ENCODE measurements at regions not wholly inside any gene's neighbourhood (a gene's known extent, or its start where the extent isn't known, plus 50 kb on each side); places are given as distances from the start of the nearest gene placed in this dataset.

GRCh38 chr13:80235166-80235966 lies 105.6 kb downstream of the SPRY2 start:
- no peak for TF ChIP-seq ZFX (IDR thresholded peaks at IDR 0.05)
- no peak for TF ChIP-seq CTCF (conservative IDR thresholded peaks at IDR 0.05)
- no peak overlapping the region for H3K27ac ChIP-seq

- TF ChIP-seq ZFX (IDR thresholded peaks at IDR 0.05) (no peak), CTCF (conservative IDR thresholded peaks at IDR 0.05) (no peak)
- no peak overlapping the region for H3K27ac ChIP-seq
Observed at GRCh38 chr13:80227645-80228044, 113.3 kb downstream of the SPRY2 start.

GRCh38 chr13:80226645-80227044 lies 114.3 kb downstream of the SPRY2 start:
- no peak overlapping the region for H3K27ac ChIP-seq
- TF ChIP-seq ZFX (IDR thresholded peaks at IDR 0.05): no peak
- no peak for TF ChIP-seq CTCF (conservative IDR thresholded peaks at IDR 0.05)

- TF ChIP-seq CTCF (conservative IDR thresholded peaks at IDR 0.05) (no peak), ZFX (IDR thresholded peaks at IDR 0.05) (no peak)
- no peak overlapping the region for H3K27ac ChIP-seq
Observed at GRCh38 chr13:80224468-80224867, 116.5 kb downstream of the SPRY2 start.

- TF ChIP-seq CTCF (conservative IDR thresholded peaks at IDR 0.05): no peak
- H3K27ac ChIP-seq: no peak overlapping the region
Observed at GRCh38 chr13:80217614-80218456, 123.1 kb downstream of the SPRY2 start.

GRCh38 chr13:80215368-80215767 lies 125.6 kb downstream of the SPRY2 start:
- TF ChIP-seq CTCF (conservative IDR thresholded peaks at IDR 0.05): no peak
- no peak for TF ChIP-seq ZFX (IDR thresholded peaks at IDR 0.05)
- no peak overlapping the region for H3K27ac ChIP-seq

- no peak overlapping the region for H3K27ac ChIP-seq
Observed at GRCh38 chr13:80214521-80214991, 126.4 kb downstream of the SPRY2 start.

More at GRCh38 chr13:80214521-80214991, 126.4 kb downstream of the SPRY2 start:
- TF ChIP-seq ZFX (IDR thresholded peaks at IDR 0.05): no peak
- no peak for TF ChIP-seq CTCF (conservative IDR thresholded peaks at IDR 0.05)
